IMR-90 (cell line): ENCODE measurements at regions not wholly inside any gene's neighbourhood (a gene's known extent, or its start where the extent isn't known, plus 50 kb on each side); places are given as distances from the start of the nearest gene placed in this dataset.

Source experiments
- ATAC-seq: fragments of 200-7000 bp; cut with Tn5 transposase; 2 replicates; pipeline ENCODE4 v1.9.1; 2020; ENCODE audit warnings: low read depth, mild to moderate bottlenecking, moderate library complexity
- BruUV-seq: library from RNA; stranded (reverse); fragments of 400-500 nt; replicated peaks from 2 replicates; lab custom pipeline; 2021; lab: Mats Ljungman, UMichigan
- CTCF ChIA-PET: fragments of 300-600 bp; formaldehyde crosslinking; extraction: SDS; loops from one replicate; lab custom pipeline; 2021; ENCODE audit warnings: antibody characterized with exemption; lab: Yijun Ruan, JAX
- POLR2A ChIA-PET: fragments of 300-600 bp; sonication (Branson Sonifier 250); formaldehyde crosslinking; loops from one replicate; lab custom pipeline; 2022; ENCODE audit warnings: antibody characterized with exemption; ENCODE audit not compliant: unreplicated experiment; lab: Charles Lee
- DNase-seq: peaks from one replicate; pipeline ENCODE4 v3.0.0; 2013
- H2AFZ ChIP-seq: replicated peaks from 2 replicates; pipeline ENCODE3; 2013; ENCODE audit warnings: low read length, mild to moderate bottlenecking; ENCODE audit not compliant: poor library complexity
- H2AK5ac ChIP-seq: 2 replicates; pipeline ENCODE4 v1.6.1; 2013; ENCODE audit warnings: low read depth, low read length, inconsistent platforms
- H2AK9ac ChIP-seq: replicated peaks from 2 replicates; pipeline ENCODE3; 2013; ENCODE audit warnings: mild to moderate bottlenecking, low read depth, low read length, moderate library complexity; ENCODE audit not compliant: poor library complexity
- H2BK120ac ChIP-seq: 2 replicates; pipeline ENCODE4 v1.6.1; 2013; ENCODE audit warnings: low read depth, low read length, inconsistent platforms
- H2BK15ac ChIP-seq: 3 replicates; pipeline ENCODE4 v1.6.1; 2013; ENCODE audit warnings: low read depth, low read length, inconsistent platforms
- H2BK20ac ChIP-seq: 2 replicates; pipeline ENCODE4 v1.6.1; 2013; ENCODE audit warnings: low read depth, mild to moderate bottlenecking, inconsistent platforms, low read length, moderate library complexity
- H2BK5ac ChIP-seq: 2 replicates; pipeline ENCODE4 v1.6.1; 2013; ENCODE audit warnings: mild to moderate bottlenecking, low read depth, low read length, inconsistent platforms; ENCODE audit not compliant: poor library complexity, severe bottlenecking
- H3K14ac ChIP-seq: replicated peaks from 2 replicates; pipeline ENCODE4 v1.6.1; 2013; ENCODE audit warnings: low read depth, low read length, inconsistent platforms
- H3K18ac ChIP-seq: 2 replicates; pipeline ENCODE4 v1.6.1; 2013; ENCODE audit warnings: low read depth, low read length, control low read depth
- H3K23ac ChIP-seq: 2 replicates; pipeline ENCODE4 v1.6.1; 2013; ENCODE audit warnings: low read depth, low read length, inconsistent platforms
- H3K27ac ChIP-seq: 2 replicates; pipeline ENCODE4 v1.5.1; 2013; ENCODE audit warnings: mild to moderate bottlenecking, control low read depth, low read length; ENCODE audit not compliant: insufficient read depth
- H3K27me3 ChIP-seq: 2 replicates; pipeline ENCODE4 v1.6.1; 2013; ENCODE audit warnings: low read length; ENCODE audit not compliant: control insufficient read depth, insufficient read depth
- H3K36me3 ChIP-seq: 2 replicates; pipeline ENCODE4 v1.6.1; 2013; ENCODE audit warnings: low read length, mixed read lengths; ENCODE audit not compliant: control insufficient read depth, insufficient read depth
- H3K4ac ChIP-seq: 2 replicates; pipeline ENCODE4 v1.6.1; 2013; ENCODE audit warnings: low read depth, low read length, inconsistent platforms
- H3K4me1 ChIP-seq: 2 replicates; pipeline ENCODE4 v1.6.1; 2013; ENCODE audit warnings: low read length, mixed read lengths; ENCODE audit not compliant: control insufficient read depth, insufficient read depth
- H3K4me2 ChIP-seq: 2 replicates; pipeline ENCODE4 v1.6.1; 2013; ENCODE audit warnings: low read depth, mild to moderate bottlenecking, control low read depth, low read length, moderate library complexity
- H3K4me3 ChIP-seq: 2 replicates; pipeline ENCODE4 v1.5.1; 2013; ENCODE audit warnings: low read depth, mild to moderate bottlenecking, control low read depth, low read length, moderate library complexity; ENCODE audit not compliant: insufficient read depth
- H3K56ac ChIP-seq: 2 replicates; pipeline ENCODE4 v1.6.1; 2013; ENCODE audit warnings: low read length, inconsistent platforms; ENCODE audit not compliant: insufficient read depth; ENCODE audit errors: extremely low read depth
- H3K79me1 ChIP-seq, 2 experiments: 2 replicates each; pipeline ENCODE4 v1.6.1; 2013; ENCODE audit warnings: low read length in 2 of 2, inconsistent platforms in 1 of 2, low read depth in 1 of 2
- H3K9ac ChIP-seq: 2 replicates; pipeline ENCODE4 v1.6.1; 2013; ENCODE audit warnings: low read depth, low read length, control low read depth
- H3K9me1 ChIP-seq: 2 replicates; pipeline ENCODE4 v1.6.1; 2013; ENCODE audit warnings: low read length, inconsistent platforms; ENCODE audit not compliant: insufficient read depth
- H3K9me3 ChIP-seq: 2 replicates; pipeline ENCODE4 v1.6.1; 2013; ENCODE audit warnings: low read length; ENCODE audit not compliant: control insufficient read depth, insufficient read depth
- H4K20me1 ChIP-seq: 2 replicates; pipeline ENCODE4 v1.6.1; 2013; ENCODE audit warnings: low read length, inconsistent platforms; ENCODE audit not compliant: insufficient read depth
- H4K5ac ChIP-seq: 2 replicates; pipeline ENCODE4 v1.6.1; 2013; ENCODE audit warnings: mild to moderate bottlenecking, low read depth, low read length, control low read depth
- H4K8ac ChIP-seq, 2 experiments: 2 replicates each; pipeline ENCODE4 v1.6.1; 2013; ENCODE audit warnings: low read depth in 2 of 2, low read length in 2 of 2, control low read depth in 1 of 2, inconsistent platforms in 1 of 2
- H4K91ac ChIP-seq: 2 replicates; pipeline ENCODE4 v1.6.1; 2013; ENCODE audit warnings: low read depth, low read length, inconsistent platforms; ENCODE audit not compliant: insufficient read depth
- CHD1 ChIP-seq: IDR thresholded peaks from 2 replicates; pipeline ENCODE4 v1.6.1; 2012; ENCODE audit warnings: low read depth, low read length, improper control_type of control experiment
- FOS ChIP-seq: fragments of 150-350 bp; IDR thresholded peaks from 2 replicates; pipeline ENCODE4 v1.6.1; 2016; ENCODE audit warnings: low read depth, low read length
- POLR2A ChIP-seq: IDR thresholded peaks from 2 replicates; pipeline ENCODE4 v1.6.1; 2012; ENCODE audit warnings: mild to moderate bottlenecking, low read depth, low read length
- RAD21 ChIP-seq: IDR thresholded peaks from 2 replicates; pipeline ENCODE4 v1.6.1; 2012; ENCODE audit warnings: low read length, improper control_type of control experiment
- RFX5 ChIP-seq: IDR thresholded peaks from 2 replicates; pipeline ENCODE4 v1.8.0; 2012; ENCODE audit warnings: low read depth, mild to moderate bottlenecking, low read length, moderate library complexity
- WGBS, 2 experiments: methylation state at CpG; one replicate each; pipeline versions ENCODE4 v1.1.5 to v1.1.7; 2013; ENCODE audit warnings: missing lambda C conversion rate in 2 of 2; ENCODE audit not compliant: insufficient read length in 1 of 2; ENCODE audit errors: extremely low coverage in 2 of 2; 5-methylcytosine and 5-hydroxymethylcytosine counted together
- dilution Hi-C: fragments of 300-500 bp; cut with HindIII; formaldehyde crosslinking; loops from one replicate; pipeline ENCODE4 v1.14.3; 2018; ENCODE audit warnings: low sequenced_read_pairs; ENCODE audit not compliant: unreplicated experiment
- in situ Hi-C: fragments of 300-500 bp; cut with MboI; formaldehyde crosslinking; loops from 3 replicates; pipeline ENCODE4 v1.14.3; 2019; ENCODE audit warnings: low sequenced_read_pairs, inconsistent platforms, mixed read lengths
- intact Hi-C: fragments of 100-400 bp; cut with micrococcal nuclease; formaldehyde crosslinking; loops from 2 replicates; pipeline ENCODE4 v1.10.0; 2022

GRCh38 chr5:25444697-25445096, 799.9 kb upstream of the CDH10 start:
- WGBS, 2 experiments = no CpG with 5 or more reads among the region's 2 CpGs
- H3K9me1 ChIP-seq = no peaks in the 10 kb centered on the region
- no peak overlapping the region for H3K4ac ChIP-seq
- dilution Hi-C loops = no loop called here
- no peak overlapping the region for H3K4me2 ChIP-seq
- H2BK5ac ChIP-seq = no peak overlapping the region
- BruUV-seq = no TSS peak
- no peak overlapping the region for H2AK9ac ChIP-seq
- H4K8ac ChIP-seq = no peak overlapping the region
- no peak overlapping the region for H2BK120ac ChIP-seq
- no peak overlapping the region for H3K27ac ChIP-seq
- H3K14ac ChIP-seq = no peak overlapping the region
- H3K9me3 ChIP-seq = 0 out of 2 replicates have a peak, but pooled peaks cover 1% of the 10 kb centered on the region
- intact Hi-C loops = no loop called here
- TF ChIP-seq CHD1 = no peak
- TF ChIP-seq FOS = no peak
- TF ChIP-seq RFX5 = no peak
- no peak for TF ChIP-seq RAD21
- no peak for TF ChIP-seq POLR2A
- no peak overlapping the region for H2BK20ac ChIP-seq
- H3K18ac ChIP-seq = no peak overlapping the region
- H3K9ac ChIP-seq = no peak overlapping the region
- no peaks in the 10 kb centered on the region for H3K4me1 ChIP-seq
- no peak overlapping the region for H3K23ac ChIP-seq
- no peaks in the 10 kb centered on the region for H3K36me3 ChIP-seq
- no peak overlapping the region for H2AFZ ChIP-seq
- H4K20me1 ChIP-seq = no peaks in the 10 kb centered on the region
- H3K56ac ChIP-seq = no peak overlapping the region
- ATAC-seq (no peak), DNase-seq (no peak)
- no peak overlapping the region for H3K4me3 ChIP-seq
- ChIA-PET CTCF (no interaction called here), POLR2A (no interaction called here)
- no peak overlapping the region for H2AK5ac ChIP-seq
- H3K27me3 ChIP-seq = no peaks in the 10 kb centered on the region
- no peak overlapping the region for H4K5ac ChIP-seq
- in situ Hi-C loops = no loop called here
- H4K91ac ChIP-seq = no peak overlapping the region
- H3K79me1 ChIP-seq = no peaks in the 10 kb centered on the region
- H2BK15ac ChIP-seq = no peak overlapping the region
